ENCODE measurements at regions not wholly inside any gene's neighbourhood (a gene's known extent, or its start where the extent isn't known, plus 50 kb on each side); places are given as distances from the start of the nearest gene placed in this dataset.

GRCh38 chr6:144547409-144547808 is 262.3 kb downstream of the UTRN start:
- no peak overlapping the region for H3K27ac ChIP-seq
- TF ChIP-seq CTCF (conservative IDR thresholded peaks at IDR 0.05), result no peak

- TF ChIP-seq CTCF (conservative IDR thresholded peaks at IDR 0.05), result no peak
- H3K27ac ChIP-seq, result no peak overlapping the region
These were observed 263.4 kb downstream of the UTRN start for GRCh38 chr6:144548536-144548935.

GRCh38 chr6:144549837-144550747 is 265.0 kb downstream of the UTRN start:
- no peak for TF ChIP-seq CTCF (conservative IDR thresholded peaks at IDR 0.05)
- no peak overlapping the region; the same call in 1 of the 2 replicates for H3K27ac ChIP-seq

GRCh38 chr6:144551339-144551738 is 266.2 kb downstream of the UTRN start:
- TF ChIP-seq CTCF (conservative IDR thresholded peaks at IDR 0.05), result no peak
- H3K27ac ChIP-seq, result peak overlapping the region; percentile 32; the same call in 1 of the 2 replicates

- H3K27ac ChIP-seq, result no peak overlapping the region
- TF ChIP-seq CTCF (conservative IDR thresholded peaks at IDR 0.05), result no peak
These were observed 269.9 kb downstream of the UTRN start for GRCh38 chr6:144555066-144555465.

- peak overlapping the region; percentile 71 for H3K27ac ChIP-seq
- no peak for TF ChIP-seq CTCF (conservative IDR thresholded peaks at IDR 0.05)
These were observed 274.9 kb downstream of the UTRN start for GRCh38 chr6:144559865-144560593.

GRCh38 chr6:144561455-144562043 is 276.4 kb downstream of the UTRN start:
- H3K27ac ChIP-seq, result no peak overlapping the region
- no peak for TF ChIP-seq CTCF (conservative IDR thresholded peaks at IDR 0.05)

Data from VCaP (cell line).